SK-N-SH (cell line): ENCODE measurements at regions not wholly inside any gene's neighbourhood (a gene's known extent, or its start where the extent isn't known, plus 50 kb on each side); places are given as distances from the start of the nearest gene placed in this dataset.

Experiments
- CTCF ChIA-PET: fragments of 300-600, 350-600 bp; formaldehyde crosslinking; extraction: SDS; loops from one replicate; lab custom pipeline; 2021; lab: Yijun Ruan, JAX
- POLR2A ChIA-PET: fragments of 350-600 bp; sonication (Branson Sonifier 250); formaldehyde crosslinking; extraction: SDS; loops from one replicate; lab custom pipeline; 2020; ENCODE audit warnings: antibody characterized with exemption, inconsistent platforms; lab: Yijun Ruan, JAX
- DNase-seq: peaks from one replicate; pipeline ENCODE4 v3.0.0; 2012
- H2AFZ ChIP-seq: fragments of 200-600 bp; sonication (generic); 2 replicates; pipeline ENCODE4 v1.8.1; 2016; ENCODE audit warnings: antibody characterized with exemption, mild to moderate bottlenecking, low read depth
- H3F3A ChIP-seq: fragments of 200-600 bp; sonication (generic); replicated peaks from 2 replicates; pipeline ENCODE3; 2016; ENCODE audit warnings: antibody characterized with exemption, mild to moderate bottlenecking; ENCODE audit not compliant: insufficient read depth
- H3K27ac ChIP-seq, 2 experiments: fragments of 200-500 bp in 1 of 2; fragments of 200-600 bp in 1 of 2; sonication (Bioruptor generic) in 1 of 2; sonication (generic), shearing (Covaris generic) in 1 of 2; 2 replicates each; pipeline versions ENCODE4 v1.5.1 to v1.6.1; 2014 to 2016; ENCODE audit warnings: low read depth in 2 of 2, inconsistent platforms in 1 of 2, low read length in 1 of 2, mild to moderate bottlenecking in 1 of 2, mixed read lengths in 1 of 2
- H3K27me3 ChIP-seq: fragments of 200-600 bp; sonication (generic), shearing (Covaris generic); 2 replicates; pipeline ENCODE4 v1.6.1; 2016; ENCODE audit warnings: mixed run types; ENCODE audit not compliant: insufficient read depth
- H3K36me3 ChIP-seq, 2 experiments: fragments of 200-500 bp in 1 of 2; fragments of 200-600 bp in 1 of 2; sonication (Bioruptor generic) in 1 of 2; sonication (generic) in 1 of 2; replicated peaks in 1 of 2; 2 replicates each; pipeline versions ENCODE3 to v1.5.1; 2014 to 2016; ENCODE audit warnings: low read length in 1 of 2, mild to moderate bottlenecking in 1 of 2; ENCODE audit not compliant: insufficient read depth in 2 of 2, control insufficient read depth in 1 of 2
- H3K4me1 ChIP-seq, 2 experiments: fragments of 200-500 bp in 1 of 2; fragments of 200-600 bp in 1 of 2; sonication (Bioruptor generic) in 1 of 2; sonication (generic), shearing (Covaris generic) in 1 of 2; 2 replicates each; pipeline versions ENCODE4 v1.5.1 to v1.6.1; 2014 to 2016; ENCODE audit warnings: low read depth in 1 of 2, low read length in 1 of 2, mixed run types in 1 of 2; ENCODE audit not compliant: insufficient read depth in 2 of 2, control insufficient read depth in 1 of 2
- H3K4me2 ChIP-seq: fragments of 200-600 bp; sonication (generic), shearing (Covaris generic); 2 replicates; pipeline ENCODE4 v1.6.1; 2017; ENCODE audit warnings: mixed run types
- H3K4me3 ChIP-seq, 2 experiments: fragments of 200-500 bp in 1 of 2; fragments of 200-600 bp in 1 of 2; sonication (Bioruptor generic) in 1 of 2; sonication (generic), shearing (Covaris generic) in 1 of 2; 2 replicates each; pipeline versions ENCODE4 v1.5.1 to v1.8.1; 2014 to 2016; ENCODE audit warnings: low read depth in 2 of 2, inconsistent platforms in 1 of 2, low read length in 1 of 2, mild to moderate bottlenecking in 1 of 2, mixed read lengths in 1 of 2, moderate library complexity in 1 of 2
- H3K79me2 ChIP-seq: fragments of 200-600 bp; sonication (generic); 2 replicates; pipeline ENCODE4 v1.8.1; 2017; ENCODE audit warnings: mild to moderate bottlenecking; ENCODE audit not compliant: insufficient read depth
- H3K9ac ChIP-seq: fragments of 200-600 bp; sonication (generic); 2 replicates; pipeline ENCODE4 v1.6.1; 2017; ENCODE audit warnings: mixed run types
- H3K9me2 ChIP-seq: fragments of 200-600 bp; sonication (generic); 2 replicates; pipeline ENCODE4 v1.6.1; 2017; ENCODE audit warnings: mixed run types
- H3K9me3 ChIP-seq: fragments of 200-600 bp; sonication (generic); 2 replicates; pipeline ENCODE4 v1.6.1; 2017; ENCODE audit warnings: mixed run types, mild to moderate bottlenecking, moderate library complexity
- H4K20me1 ChIP-seq: fragments of 200-600 bp; sonication (generic); 2 replicates; pipeline ENCODE4 v1.6.1; 2017; ENCODE audit warnings: mild to moderate bottlenecking, mixed run types; ENCODE audit not compliant: insufficient read depth
- ELF1 ChIP-seq: IDR thresholded peaks from 2 replicates; pipeline ENCODE4 v1.4.0; 2012
- EP300 ChIP-seq, 2 experiments: IDR thresholded peaks; 2 replicates each; pipeline versions ENCODE4 v1.4.0 to v1.6.1; 2012; ENCODE audit warnings: borderline replicate concordance in 1 of 2, low read depth in 1 of 2, low read length in 1 of 2
- FOSL2 ChIP-seq: IDR thresholded peaks from 2 replicates; pipeline ENCODE4 v1.4.0; 2012; ENCODE audit warnings: low read depth, mild to moderate bottlenecking, moderate library complexity, borderline replicate concordance
- FOXJ3 ChIP-seq: sonication (generic); formaldehyde crosslinking; IDR thresholded peaks from 2 replicates; pipeline ENCODE4 v1.5.1; 2020; ENCODE audit warnings: mild to moderate bottlenecking, missing genetic modification reagents
- JUND ChIP-seq: IDR thresholded peaks from 2 replicates; pipeline ENCODE4 v1.4.0; 2012
- MEF2A ChIP-seq: IDR thresholded peaks from 2 replicates; pipeline ENCODE4 v1.4.0; 2012; ENCODE audit warnings: low read depth, borderline replicate concordance
- MXI1 ChIP-seq: IDR thresholded peaks from 2 replicates; pipeline ENCODE4 v1.6.1; 2012; ENCODE audit warnings: mild to moderate bottlenecking, low read depth, low read length, improper control_type of control experiment
- NFIC ChIP-seq: IDR thresholded peaks from 2 replicates; pipeline ENCODE4 v1.4.0; 2012; ENCODE audit warnings: borderline replicate concordance
- POLR2AphosphoS5 ChIP-seq: IDR thresholded peaks from 2 replicates; pipeline ENCODE4 v1.6.1; 2012; ENCODE audit warnings: low read depth, low read length
- RCOR1 ChIP-seq: fragments of 150-350 bp; IDR thresholded peaks from 2 replicates; pipeline ENCODE4 v1.6.1; 2017; ENCODE audit warnings: antibody characterized with exemption, low read length
- RFX5 ChIP-seq: IDR thresholded peaks from 2 replicates; pipeline ENCODE4 v1.6.1; 2012; ENCODE audit warnings: mild to moderate bottlenecking, improper control_type of control experiment, low read length
- SIN3A ChIP-seq: IDR thresholded peaks from 2 replicates; pipeline ENCODE4 v1.6.1; 2012; ENCODE audit warnings: low read depth, mild to moderate bottlenecking, low read length, moderate library complexity, borderline replicate concordance
- TCF12 ChIP-seq: IDR thresholded peaks from 2 replicates; pipeline ENCODE4 v1.4.0; 2012
- TEAD4 ChIP-seq: IDR thresholded peaks from 2 replicates; pipeline ENCODE4 v1.4.0; 2012; ENCODE audit warnings: mild to moderate bottlenecking, borderline replicate concordance; ENCODE audit not compliant: insufficient read depth
- YY1 ChIP-seq: IDR thresholded peaks from 2 replicates; pipeline ENCODE4 v1.4.0; 2012; ENCODE audit warnings: low read depth, mild to moderate bottlenecking
- WGBS: methylation state at CpG from one replicate; pipeline ENCODE4 v1.1.6; 2017; ENCODE audit warnings: low lambda C conversion rate; 5-methylcytosine and 5-hydroxymethylcytosine counted together
- TF ChIP-seq, protein P1 (sequence below): IDR thresholded peaks from 2 replicates; pipeline ENCODE4 v1.6.1; 2012; ENCODE audit warnings: mild to moderate bottlenecking, low read depth, low read length, moderate library complexity
- TF ChIP-seq, protein P2 (sequence below): IDR thresholded peaks from 2 replicates; pipeline ENCODE4 v1.4.0; 2012; ENCODE audit warnings: low read depth
- TF ChIP-seq, protein P3 (sequence below): IDR thresholded peaks from 2 replicates; pipeline ENCODE4; 2012
- TF ChIP-seq, protein P4 (sequence below): fragments of 150-350 bp; IDR thresholded peaks from 2 replicates; pipeline ENCODE4 v1.6.1; 2016; ENCODE audit warnings: mild to moderate bottlenecking, low read depth, low read length
- TF ChIP-seq, protein P5 (sequence below): fragments of 150-350 bp; IDR thresholded peaks from 2 replicates; pipeline ENCODE4 v1.6.1; 2017; ENCODE audit warnings: antibody characterized with exemption, low read length, low read depth, borderline replicate concordance

DNA sequence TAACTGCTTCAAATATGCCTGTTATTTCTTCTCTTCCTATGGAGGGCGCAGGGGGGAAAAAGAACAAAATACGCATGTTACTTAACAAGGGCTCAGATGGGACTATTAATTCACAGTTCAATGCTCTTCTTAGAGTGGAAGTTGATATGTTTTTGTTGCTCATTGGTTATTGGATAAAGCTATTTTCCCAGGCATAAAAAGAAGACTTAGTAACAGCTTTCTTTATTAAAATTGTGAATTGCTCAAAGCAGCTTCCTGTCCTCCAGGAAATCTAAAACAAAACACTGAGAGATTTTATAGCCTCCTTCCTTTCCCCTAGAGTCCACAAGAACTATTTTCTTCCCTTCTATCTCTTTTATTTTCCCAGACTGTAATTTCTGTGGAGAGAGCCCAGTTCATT is 180.8 kb downstream of the SH3BP4 start (continued):
- TF ChIP-seq, protein P1, sequence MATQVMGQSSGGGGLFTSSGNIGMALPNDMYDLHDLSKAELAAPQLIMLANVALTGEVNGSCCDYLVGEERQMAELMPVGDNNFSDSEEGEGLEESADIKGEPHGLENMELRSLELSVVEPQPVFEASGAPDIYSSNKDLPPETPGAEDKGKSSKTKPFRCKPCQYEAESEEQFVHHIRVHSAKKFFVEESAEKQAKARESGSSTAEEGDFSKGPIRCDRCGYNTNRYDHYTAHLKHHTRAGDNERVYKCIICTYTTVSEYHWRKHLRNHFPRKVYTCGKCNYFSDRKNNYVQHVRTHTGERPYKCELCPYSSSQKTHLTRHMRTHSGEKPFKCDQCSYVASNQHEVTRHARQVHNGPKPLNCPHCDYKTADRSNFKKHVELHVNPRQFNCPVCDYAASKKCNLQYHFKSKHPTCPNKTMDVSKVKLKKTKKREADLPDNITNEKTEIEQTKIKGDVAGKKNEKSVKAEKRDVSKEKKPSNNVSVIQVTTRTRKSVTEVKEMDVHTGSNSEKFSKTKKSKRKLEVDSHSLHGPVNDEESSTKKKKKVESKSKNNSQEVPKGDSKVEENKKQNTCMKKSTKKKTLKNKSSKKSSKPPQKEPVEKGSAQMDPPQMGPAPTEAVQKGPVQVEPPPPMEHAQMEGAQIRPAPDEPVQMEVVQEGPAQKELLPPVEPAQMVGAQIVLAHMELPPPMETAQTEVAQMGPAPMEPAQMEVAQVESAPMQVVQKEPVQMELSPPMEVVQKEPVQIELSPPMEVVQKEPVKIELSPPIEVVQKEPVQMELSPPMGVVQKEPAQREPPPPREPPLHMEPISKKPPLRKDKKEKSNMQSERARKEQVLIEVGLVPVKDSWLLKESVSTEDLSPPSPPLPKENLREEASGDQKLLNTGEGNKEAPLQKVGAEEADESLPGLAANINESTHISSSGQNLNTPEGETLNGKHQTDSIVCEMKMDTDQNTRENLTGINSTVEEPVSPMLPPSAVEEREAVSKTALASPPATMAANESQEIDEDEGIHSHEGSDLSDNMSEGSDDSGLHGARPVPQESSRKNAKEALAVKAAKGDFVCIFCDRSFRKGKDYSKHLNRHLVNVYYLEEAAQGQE: no peak
- no peak for TF ChIP-seq TEAD4

DNA sequence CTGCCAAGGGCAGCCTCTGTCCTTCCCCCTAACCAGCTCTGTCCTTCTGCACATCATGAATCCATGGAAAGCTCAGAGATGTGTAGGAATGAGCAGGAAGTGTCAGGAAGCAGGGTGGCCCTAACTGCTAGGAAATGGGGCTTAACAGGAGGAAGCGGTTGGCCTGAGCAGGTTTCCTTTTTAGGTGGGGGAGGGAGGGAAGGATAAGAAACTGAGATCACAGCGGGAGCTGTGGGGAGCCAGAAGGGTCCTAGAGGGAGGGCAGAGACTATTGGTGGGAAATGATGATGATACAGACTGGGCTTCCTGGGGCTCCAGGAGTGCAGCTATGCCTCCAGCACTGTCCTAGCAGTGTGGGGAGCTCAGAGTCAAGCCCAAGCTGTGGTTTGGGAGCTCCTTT is 182.0 kb downstream of the SH3BP4 start:
- 78% methylated on average over 2 of the region's 2 CpGs for WGBS
- Histone ChIP-seq H3K27ac (no peak overlapping the region), H3K9me2 (no peaks in the 10 kb centered on the region), H3K79me2 (no peaks in the 10 kb centered on the region), H3K9ac (no peak overlapping the region), H3K4me3 (no peak overlapping the region), H4K20me1 (no peaks in the 10 kb centered on the region), H2AFZ (no peak overlapping the region), H3K4me2 (no peak overlapping the region), H3K4me1 (no peaks in the 10 kb centered on the region), H3K27me3 (no peaks in the 10 kb centered on the region; the same call in 1 of the 2 replicates), H3F3A (no peaks in the 10 kb centered on the region), H3K36me3 (no peaks in the 10 kb centered on the region)
- POLR2A ChIA-PET: no interaction called here
- DNase-seq: no peak
- no peak for TF ChIP-seq RCOR1
- TF ChIP-seq POLR2AphosphoS5: no peak
- no peak for TF ChIP-seq MXI1
- TF ChIP-seq TEAD4: no peak
- TF ChIP-seq RFX5: no peak
- TF ChIP-seq, protein P2, sequence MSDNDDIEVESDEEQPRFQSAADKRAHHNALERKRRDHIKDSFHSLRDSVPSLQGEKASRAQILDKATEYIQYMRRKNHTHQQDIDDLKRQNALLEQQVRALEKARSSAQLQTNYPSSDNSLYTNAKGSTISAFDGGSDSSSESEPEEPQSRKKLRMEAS: no peak
- no peak for TF ChIP-seq EP300 (IDR thresholded peaks at IDR 0.05; ENCODE audit: borderline replicate concordance in 1 of 2, low read depth in 1 of 2, low read length in 1 of 2)
- TF ChIP-seq FOSL2: no peak
- TF ChIP-seq JUND: no peak
- TF ChIP-seq, protein P3, sequence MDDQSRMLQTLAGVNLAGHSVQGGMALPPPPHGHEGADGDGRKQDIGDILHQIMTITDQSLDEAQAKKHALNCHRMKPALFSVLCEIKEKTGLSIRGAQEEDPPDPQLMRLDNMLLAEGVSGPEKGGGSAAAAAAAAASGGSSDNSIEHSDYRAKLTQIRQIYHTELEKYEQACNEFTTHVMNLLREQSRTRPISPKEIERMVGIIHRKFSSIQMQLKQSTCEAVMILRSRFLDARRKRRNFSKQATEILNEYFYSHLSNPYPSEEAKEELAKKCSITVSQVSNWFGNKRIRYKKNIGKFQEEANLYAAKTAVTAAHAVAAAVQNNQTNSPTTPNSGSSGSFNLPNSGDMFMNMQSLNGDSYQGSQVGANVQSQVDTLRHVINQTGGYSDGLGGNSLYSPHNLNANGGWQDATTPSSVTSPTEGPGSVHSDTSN: no peak
- TF ChIP-seq TCF12: no peak
- no peak for TF ChIP-seq ELF1
- TF ChIP-seq, protein P4, sequence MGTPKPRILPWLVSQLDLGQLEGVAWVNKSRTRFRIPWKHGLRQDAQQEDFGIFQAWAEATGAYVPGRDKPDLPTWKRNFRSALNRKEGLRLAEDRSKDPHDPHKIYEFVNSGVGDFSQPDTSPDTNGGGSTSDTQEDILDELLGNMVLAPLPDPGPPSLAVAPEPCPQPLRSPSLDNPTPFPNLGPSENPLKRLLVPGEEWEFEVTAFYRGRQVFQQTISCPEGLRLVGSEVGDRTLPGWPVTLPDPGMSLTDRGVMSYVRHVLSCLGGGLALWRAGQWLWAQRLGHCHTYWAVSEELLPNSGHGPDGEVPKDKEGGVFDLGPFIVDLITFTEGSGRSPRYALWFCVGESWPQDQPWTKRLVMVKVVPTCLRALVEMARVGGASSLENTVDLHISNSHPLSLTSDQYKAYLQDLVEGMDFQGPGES: no peak
- no peak for TF ChIP-seq SIN3A
- TF ChIP-seq MEF2A: no peak
- TF ChIP-seq YY1: no peak
- TF ChIP-seq FOXJ3 (CRISPR knock-in tag): no peak
- TF ChIP-seq NFIC: no peak
- TF ChIP-seq, protein P5, sequence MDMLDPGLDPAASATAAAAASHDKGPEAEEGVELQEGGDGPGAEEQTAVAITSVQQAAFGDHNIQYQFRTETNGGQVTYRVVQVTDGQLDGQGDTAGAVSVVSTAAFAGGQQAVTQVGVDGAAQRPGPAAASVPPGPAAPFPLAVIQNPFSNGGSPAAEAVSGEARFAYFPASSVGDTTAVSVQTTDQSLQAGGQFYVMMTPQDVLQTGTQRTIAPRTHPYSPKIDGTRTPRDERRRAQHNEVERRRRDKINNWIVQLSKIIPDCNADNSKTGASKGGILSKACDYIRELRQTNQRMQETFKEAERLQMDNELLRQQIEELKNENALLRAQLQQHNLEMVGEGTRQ: no peak
- TF ChIP-seq, all 33 proteins: peak for 0
- no peaks in the 10 kb centered on the region; the same call in 1 of the 2 replicates for H3K9me3 ChIP-seq
- CTCF ChIA-PET: interaction anchor here (0.8 to 13.4 kb wide), 7 partner anchors 8 to 612 kb away, joined by 3 to 129 read pairs (median 4); no protein-coding TSS in a partner anchor
